Stomach smooth muscle (tissue), 2 donors: ENCODE measurements at regions not wholly inside any gene's neighbourhood (a gene's known extent, or its start where the extent isn't known, plus 50 kb on each side); places are given as distances from the start of the nearest gene placed in this dataset.

Experiments used
- H3K27ac ChIP-seq: one replicate; pipeline ENCODE4 v1.7.0; 2013; ENCODE audit warnings: mild to moderate bottlenecking, low read length, inconsistent platforms
- H3K27me3 ChIP-seq, 2 donors: one replicate each; pipeline ENCODE4 v1.7.0; 2013; ENCODE audit warnings: low read length in 2 of 2; ENCODE audit not compliant: insufficient read depth in 2 of 2, control insufficient read depth in 1 of 2
- H3K36me3 ChIP-seq, 2 donors: one replicate each; pipeline ENCODE4 v1.7.0; 2013; ENCODE audit warnings: low read length in 2 of 2; ENCODE audit not compliant: control insufficient read depth in 2 of 2, insufficient read depth in 2 of 2
- H3K4me1 ChIP-seq: one replicate; pipeline ENCODE4 v1.7.0; 2013; ENCODE audit warnings: low read length; ENCODE audit not compliant: control insufficient read depth, insufficient read depth
- H3K4me3 ChIP-seq, 2 donors: one replicate each; pipeline ENCODE4 v1.7.0; 2013; ENCODE audit warnings: low read length in 2 of 2
- H3K9ac ChIP-seq, 2 donors: one replicate each; pipeline ENCODE4 v1.7.0; 2013; ENCODE audit warnings: low read length in 2 of 2, mild to moderate bottlenecking in 1 of 2
- H3K9me3 ChIP-seq, 2 donors: one replicate each; pipeline ENCODE4 v1.7.0; 2013; ENCODE audit warnings: low read length in 2 of 2; ENCODE audit not compliant: control insufficient read depth in 2 of 2
- donor health status: healthy.
- donor health status: Pancreatic carcinoma.

- Histone ChIP-seq H3K4me3 (no peak overlapping the region), H3K27me3 (no peaks in the 10 kb centered on the region), H3K9me3 (no peaks in the 10 kb centered on the region), H3K9ac (no peak overlapping the region), H3K27ac (no peak overlapping the region), H3K36me3 (no peaks in the 10 kb centered on the region), H3K4me1 (no peaks in the 10 kb centered on the region)
These were observed 370.7 kb upstream of the RARB start for GRCh38 chr3:25057379-25057778.

GRCh38 chr3:25064681-25065080, 363.4 kb upstream of the RARB start:
- H3K36me3 ChIP-seq: no peaks in the 10 kb centered on the region
- no peaks in the 10 kb centered on the region for H3K27me3 ChIP-seq
- H3K9ac ChIP-seq: no peak overlapping the region
- no peaks in the 10 kb centered on the region for H3K4me1 ChIP-seq
- H3K9me3 ChIP-seq: no peaks in the 10 kb centered on the region
- H3K27ac ChIP-seq: no peak overlapping the region
- H3K4me3 ChIP-seq: no peak overlapping the region

GRCh38 chr3:25069970-25070369, 358.1 kb upstream of the RARB start:
- Histone ChIP-seq H3K36me3 (no peaks in the 10 kb centered on the region), H3K4me3 (no peak overlapping the region), H3K9ac (no peak overlapping the region), H3K9me3 (no peaks in the 10 kb centered on the region), H3K27me3 (no peaks in the 10 kb centered on the region), H3K4me1 (peaks cover 3% of the 10 kb centered on the region), H3K27ac (no peak overlapping the region)

- no peak overlapping the region for H3K4me3 ChIP-seq
- no peak overlapping the region for H3K27ac ChIP-seq
- H3K27me3 ChIP-seq: no peaks in the 10 kb centered on the region
- H3K9ac ChIP-seq: no peak overlapping the region
- H3K4me1 ChIP-seq: peaks cover 3% of the 10 kb centered on the region
- no peaks in the 10 kb centered on the region for H3K9me3 ChIP-seq
- no peaks in the 10 kb centered on the region for H3K36me3 ChIP-seq
These were observed 356.2 kb upstream of the RARB start for GRCh38 chr3:25071846-25072245.

GRCh38 chr3:25073423-25073822, 354.6 kb upstream of the RARB start:
- H3K4me3 ChIP-seq: no peak overlapping the region
- no peaks in the 10 kb centered on the region for H3K36me3 ChIP-seq
- H3K9me3 ChIP-seq: no peaks in the 10 kb centered on the region
- no peak overlapping the region for H3K9ac ChIP-seq
- H3K27ac ChIP-seq: no peak overlapping the region
- H3K27me3 ChIP-seq: no peaks in the 10 kb centered on the region
- H3K4me1 ChIP-seq: peaks cover 3% of the 10 kb centered on the region

GRCh38 chr3:25074149-25074548, 353.9 kb upstream of the RARB start:
- Histone ChIP-seq H3K27ac (no peak overlapping the region), H3K9ac (no peak overlapping the region), H3K9me3 (no peaks in the 10 kb centered on the region), H3K36me3 (no peaks in the 10 kb centered on the region), H3K4me3 (no peak overlapping the region), H3K27me3 (no peaks in the 10 kb centered on the region), H3K4me1 (peaks cover 3% of the 10 kb centered on the region)

GRCh38 chr3:25080461-25080860, 347.6 kb upstream of the RARB start:
- no peaks in the 10 kb centered on the region for H3K4me1 ChIP-seq
- H3K9me3 ChIP-seq: no peaks in the 10 kb centered on the region
- no peaks in the 10 kb centered on the region for H3K36me3 ChIP-seq
- H3K4me3 ChIP-seq: no peak overlapping the region
- H3K9ac ChIP-seq: no peak overlapping the region
- no peaks in the 10 kb centered on the region for H3K27me3 ChIP-seq
- no peak overlapping the region for H3K27ac ChIP-seq

GRCh38 chr3:25084016-25084415, 344.0 kb upstream of the RARB start:
- Histone ChIP-seq H3K9ac (no peak overlapping the region), H3K4me3 (no peak overlapping the region), H3K27ac (no peak overlapping the region), H3K36me3 (no peaks in the 10 kb centered on the region), H3K9me3 (no peaks in the 10 kb centered on the region), H3K27me3 (no peaks in the 10 kb centered on the region), H3K4me1 (no peaks in the 10 kb centered on the region)

GRCh38 chr3:25086721-25087120, 341.3 kb upstream of the RARB start:
- no peaks in the 10 kb centered on the region for H3K36me3 ChIP-seq

GRCh38 chr3:25088284-25088683, 339.8 kb upstream of the RARB start:
- Histone ChIP-seq H3K36me3 (no peaks in the 10 kb centered on the region), H3K27ac (no peak overlapping the region), H3K4me3 (no peak overlapping the region), H3K27me3 (no peaks in the 10 kb centered on the region), H3K4me1 (no peaks in the 10 kb centered on the region), H3K9me3 (no peaks in the 10 kb centered on the region), H3K9ac (no peak overlapping the region)

More at GRCh38 chr3:25086721-25087120, 341.3 kb upstream of the RARB start:
- Histone ChIP-seq H3K9ac (no peak overlapping the region), H3K27ac (no peak overlapping the region), H3K4me1 (no peaks in the 10 kb centered on the region), H3K4me3 (no peak overlapping the region), H3K27me3 (no peaks in the 10 kb centered on the region), H3K9me3 (no peaks in the 10 kb centered on the region)

GRCh38 chr3:25090698-25091453, 337.2 kb upstream of the RARB start:
- Histone ChIP-seq H3K27ac (no peak overlapping the region), H3K36me3 (no peaks in the 10 kb centered on the region), H3K4me1 (no peaks in the 10 kb centered on the region), H3K4me3 (no peak overlapping the region), H3K27me3 (no peaks in the 10 kb centered on the region), H3K9me3 (no peaks in the 10 kb centered on the region), H3K9ac (no peak overlapping the region)
